ENCODE measurements at regions not wholly inside any gene's neighbourhood (a gene's known extent, or its start where the extent isn't known, plus 50 kb on each side); places are given as distances from the start of the nearest gene placed in this dataset.

- no peak for TF ChIP-seq CTCF (IDR thresholded peaks at IDR 0.05)
- no peak for TF ChIP-seq EP300 (IDR thresholded peaks at IDR 0.05)
- TF ChIP-seq POLR2AphosphoS5 (IDR thresholded peaks at IDR 0.05), result no peak
Observed at GRCh38 chr5:96148376-96148775, 186.7 kb upstream of the ELL2 start.

Measured in sigmoid colon (tissue), 4 donors.